Esophagus mucosa (tissue), 1 donor: ENCODE measurements at regions not wholly inside any gene's neighbourhood (a gene's known extent, or its start where the extent isn't known, plus 50 kb on each side); places are given as distances from the start of the nearest gene placed in this dataset.
"Not testable (repeated sequence)": the region's sequence is repeated elsewhere in the genome, so short reads cannot be mapped to it uniquely, and the experiment has no call there.

Experiments
- ATAC-seq: fragments of 200-7000 bp; cut with Tn5 transposase; one replicate; pipeline ENCODE4 v1.9.1; 2020
- donor health status: DM: yes; HTN: yes; CAD: no.

DNA sequence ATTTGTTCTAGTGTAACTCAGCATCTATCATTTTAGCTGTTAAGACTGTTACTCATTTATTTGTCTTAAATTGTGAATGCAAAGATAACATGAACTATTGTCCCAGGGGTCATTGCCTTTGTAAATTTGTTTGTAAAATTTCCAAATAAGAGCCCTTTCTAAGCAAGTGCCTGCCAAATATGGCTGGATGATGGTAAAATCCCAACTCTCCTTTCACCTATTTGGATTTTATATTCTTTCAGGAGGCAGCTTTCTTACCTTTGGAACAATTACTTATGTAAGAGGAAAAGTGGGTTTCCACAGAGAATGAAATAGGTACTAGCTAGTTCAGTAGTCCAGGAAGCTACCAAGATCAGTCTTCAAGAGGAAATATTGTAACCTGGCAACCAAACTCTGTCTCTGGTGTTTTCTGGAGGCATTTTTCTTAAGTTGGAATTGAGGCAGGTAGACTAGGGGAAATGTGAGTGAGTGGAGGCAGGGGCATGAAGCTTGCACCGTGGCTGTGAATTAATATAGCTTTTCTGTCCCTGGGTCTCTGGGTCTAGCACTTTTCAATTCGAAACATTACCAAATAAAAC is 88.5 kb upstream of the XIST start:
- no peak for ATAC-seq

DNA sequence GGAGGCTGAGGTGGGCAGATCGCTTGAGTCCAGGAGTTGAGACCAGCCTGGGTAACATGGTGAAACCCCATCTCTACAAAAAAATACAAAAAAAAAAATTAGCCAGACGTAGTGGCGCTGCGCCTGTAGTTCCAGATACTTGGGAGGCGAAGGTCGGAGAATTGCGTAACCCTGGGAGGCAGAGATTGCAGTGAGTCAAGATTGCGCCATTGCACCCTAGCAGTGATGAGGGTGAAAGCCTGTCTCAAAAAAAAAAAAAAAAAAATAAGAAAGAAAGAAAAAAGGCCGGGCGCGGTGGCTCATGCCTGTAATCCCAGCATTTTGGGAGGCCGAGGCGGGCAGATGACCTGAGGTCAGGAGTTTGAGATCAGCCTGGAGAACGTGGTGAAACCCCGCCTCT is 85.3 kb upstream of the XIST start:
- not testable (repeated sequence) for ATAC-seq

DNA sequence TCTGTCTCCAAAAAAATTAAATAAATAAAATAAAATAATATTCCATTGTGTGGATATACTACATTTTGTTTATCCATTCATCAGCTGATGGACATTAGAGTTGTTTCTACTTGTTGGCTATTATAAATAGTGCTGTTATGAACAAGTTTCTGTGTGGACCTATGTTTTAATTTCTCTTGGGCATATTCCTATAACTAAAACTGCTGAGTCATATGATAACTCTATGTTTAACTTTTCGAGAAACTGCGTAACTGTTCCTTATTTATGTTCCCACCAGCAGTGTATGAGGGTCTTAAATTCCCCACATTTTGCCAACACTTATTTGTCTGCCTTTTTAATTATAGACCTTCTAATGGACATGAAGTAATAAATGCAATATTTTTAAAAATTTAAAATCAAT is 80.0 kb upstream of the XIST start:
- no peak for ATAC-seq

DNA sequence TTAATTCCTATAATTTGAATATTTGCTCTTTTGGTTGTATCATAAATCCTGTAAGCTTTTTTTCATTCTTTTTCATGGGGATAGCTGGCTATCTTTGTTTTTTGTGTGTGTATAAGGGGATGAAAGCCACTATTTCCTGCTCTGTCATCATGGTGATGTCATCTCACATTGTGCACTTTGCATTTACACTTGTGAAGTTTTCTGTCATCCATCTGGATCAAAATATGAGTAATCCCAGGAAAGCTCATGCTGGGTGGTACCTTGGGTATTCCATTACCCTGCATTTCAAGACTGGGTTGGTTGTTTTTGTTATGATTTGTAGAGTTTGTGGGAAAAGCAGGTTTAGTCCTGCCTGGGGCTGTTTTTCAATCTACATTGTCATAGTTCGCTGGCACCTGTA is 77.8 kb upstream of the XIST start:
- ATAC-seq = peak; percentile 43

DNA sequence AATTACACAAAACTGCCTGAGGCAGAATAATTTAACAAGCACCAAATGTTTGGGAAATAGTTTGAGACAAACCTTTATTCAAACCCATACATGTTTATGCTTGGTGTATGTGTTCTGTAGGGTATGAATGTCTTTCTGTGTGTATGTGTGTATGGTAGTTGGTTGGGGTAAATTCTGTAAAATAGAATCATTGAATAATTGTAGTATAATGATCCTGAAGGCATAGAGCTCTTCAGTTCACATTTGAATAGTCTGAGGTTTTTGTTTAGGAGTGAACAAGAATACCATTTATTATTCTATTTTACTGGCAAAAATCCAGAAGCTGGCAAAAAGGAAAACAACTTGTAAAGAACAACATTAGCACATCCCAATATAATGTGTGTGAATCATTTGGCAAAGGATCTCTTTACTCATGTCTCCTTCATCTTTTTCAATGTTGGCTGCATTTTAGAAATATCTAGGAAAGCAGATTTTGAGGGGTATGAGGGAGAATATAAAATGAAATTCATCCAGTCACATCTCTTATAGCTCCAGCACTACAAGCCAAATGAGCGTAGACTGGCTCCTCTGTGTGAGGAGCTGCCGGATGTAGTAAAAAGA is 70.4 kb upstream of the XIST start:
- ATAC-seq = no peak

DNA sequence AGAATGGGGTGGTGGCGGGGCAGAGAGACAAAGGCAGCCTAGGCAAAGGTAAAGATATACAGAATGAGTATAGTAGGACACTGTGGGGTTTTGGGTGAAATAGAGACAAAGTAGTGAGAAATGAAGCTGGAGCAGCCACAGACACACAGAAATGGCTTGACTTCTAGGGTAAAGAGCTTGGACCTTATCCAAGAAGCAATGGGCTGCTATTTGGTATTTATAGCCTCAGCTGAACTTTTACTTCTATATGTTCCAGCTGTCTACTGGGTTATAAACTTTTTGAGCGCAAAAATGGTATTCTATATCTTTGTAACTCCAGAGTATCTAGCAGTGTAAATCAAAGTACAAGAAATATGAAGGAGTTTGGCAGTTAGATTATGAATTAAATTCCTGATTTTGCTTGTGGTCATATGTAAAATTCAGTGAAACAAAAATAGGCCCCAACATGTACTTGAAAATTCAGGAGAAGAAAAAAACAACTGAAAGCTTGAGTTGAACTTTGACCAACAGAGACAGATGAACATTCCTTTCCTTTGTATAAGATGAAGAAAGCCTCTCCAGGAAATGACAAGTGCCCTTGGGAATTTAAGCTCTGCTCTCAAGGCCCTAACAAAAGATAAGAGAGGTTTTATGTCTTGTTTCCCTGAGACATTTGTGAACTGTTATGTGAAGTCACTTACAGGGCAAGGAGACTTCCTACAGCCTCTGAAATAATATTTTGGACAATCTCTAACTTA is 64.6 kb upstream of the XIST start:
- ATAC-seq = no peak

DNA sequence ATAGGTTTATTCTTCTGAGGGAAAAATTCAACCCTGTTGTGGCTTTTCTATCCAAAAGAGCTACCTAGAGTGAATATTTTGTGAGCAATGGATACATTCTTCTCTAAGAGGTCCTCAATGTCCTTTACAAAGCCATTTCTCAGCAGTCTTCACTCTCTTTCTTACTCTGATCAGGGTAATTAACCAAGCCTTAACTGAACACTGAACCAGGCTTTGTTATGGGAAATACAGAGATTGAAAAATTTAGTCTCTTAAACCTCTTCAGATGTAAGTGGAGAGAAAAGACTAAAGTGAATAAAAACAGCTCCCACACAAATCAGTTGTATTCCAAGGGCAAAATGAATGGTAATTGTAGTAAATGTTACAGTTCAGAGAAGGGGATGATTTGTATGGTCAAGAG is 64.0 kb upstream of the XIST start:
- ATAC-seq = no peak

DNA sequence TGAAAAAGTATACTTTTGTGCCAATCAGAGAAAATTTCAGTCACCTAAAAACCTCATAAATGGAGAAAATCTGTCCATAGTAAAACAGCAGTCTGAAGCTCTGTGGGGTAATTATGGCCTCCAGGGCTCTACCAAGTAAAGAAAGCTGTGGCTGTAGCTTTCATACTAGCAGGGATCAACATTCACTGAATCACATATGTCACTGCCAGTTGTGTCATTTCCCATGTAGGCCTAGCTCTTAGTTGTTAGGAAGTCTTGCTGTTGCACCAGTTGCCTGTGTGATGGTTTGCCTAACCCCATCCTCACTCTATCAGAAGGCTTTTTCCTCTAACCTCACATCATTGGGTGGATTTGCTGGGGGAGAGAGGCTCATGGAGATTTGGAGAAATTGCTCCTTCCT is 62.3 kb upstream of the XIST start:
- not testable (repeated sequence) for ATAC-seq

DNA sequence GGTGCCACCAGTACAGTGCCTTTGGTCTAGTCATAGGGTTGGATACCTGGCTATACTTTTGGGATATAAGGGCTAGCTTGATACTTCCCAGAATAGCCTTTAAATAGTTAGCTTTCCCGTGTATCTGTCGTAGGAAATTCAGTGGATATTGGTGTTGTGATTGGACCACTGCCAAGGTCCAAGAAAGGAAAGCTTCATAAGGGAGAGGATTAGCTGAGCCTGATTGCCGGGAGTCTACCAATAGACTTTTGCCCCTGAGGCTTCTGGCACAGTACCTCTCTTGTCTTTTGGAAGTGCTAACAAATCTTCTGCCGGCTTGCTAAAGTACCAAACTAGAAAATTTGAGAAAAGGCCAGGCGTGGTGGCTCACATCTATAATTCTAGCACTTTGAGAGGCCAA is 61.1 kb upstream of the XIST start:
- ATAC-seq = no peak

DNA sequence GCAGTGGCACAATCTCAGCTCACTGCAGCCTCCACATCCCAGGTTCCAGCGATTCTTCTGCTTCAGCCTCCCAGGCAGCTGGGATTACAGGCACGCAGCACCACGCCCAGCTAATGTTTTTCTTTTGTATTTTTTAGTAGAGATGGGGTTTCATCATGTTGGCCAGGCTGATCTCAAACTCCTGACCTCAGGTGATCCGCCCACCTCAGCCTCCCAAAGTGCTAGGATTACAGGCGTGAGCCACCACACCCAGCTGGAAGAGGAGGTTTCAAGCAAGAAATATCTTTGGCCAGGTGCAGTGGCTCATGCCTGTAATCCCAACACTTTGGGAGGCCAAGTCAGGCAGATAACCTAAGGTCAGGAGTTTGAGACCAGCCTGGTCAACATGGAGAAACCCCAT is 59.4 kb upstream of the XIST start:
- not testable (repeated sequence) for ATAC-seq

DNA sequence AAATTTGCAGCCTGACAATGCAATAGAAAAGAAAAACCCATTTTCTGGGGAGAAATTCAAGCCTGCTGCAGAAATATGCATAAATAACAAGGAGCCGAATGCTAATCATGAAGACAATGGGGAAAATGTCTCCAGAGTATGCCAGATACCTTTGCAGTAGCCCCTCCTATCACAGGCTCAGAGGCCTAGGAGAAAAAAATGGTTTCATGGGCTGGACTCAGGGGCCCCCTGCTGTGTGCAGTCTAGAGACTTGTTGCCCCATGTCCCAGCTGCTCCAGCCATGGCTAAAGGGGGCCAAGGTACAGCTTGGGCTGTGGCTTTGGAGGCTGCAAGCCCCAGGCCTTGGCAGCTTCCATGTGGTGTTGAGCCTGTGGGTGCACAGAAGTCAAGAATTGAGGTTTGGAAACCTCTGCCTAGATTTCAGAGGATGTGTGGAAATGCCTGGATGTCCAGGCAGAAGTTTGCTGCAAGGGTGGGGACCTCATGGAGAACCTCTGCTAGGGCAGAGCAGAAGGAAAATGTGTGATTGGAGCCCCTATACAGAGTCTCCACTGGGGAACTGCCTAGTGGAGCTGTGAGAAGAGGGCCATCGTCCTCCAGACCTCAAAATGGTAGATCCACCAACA is 53.3 kb upstream of the XIST start:
- not testable (repeated sequence) for ATAC-seq

DNA sequence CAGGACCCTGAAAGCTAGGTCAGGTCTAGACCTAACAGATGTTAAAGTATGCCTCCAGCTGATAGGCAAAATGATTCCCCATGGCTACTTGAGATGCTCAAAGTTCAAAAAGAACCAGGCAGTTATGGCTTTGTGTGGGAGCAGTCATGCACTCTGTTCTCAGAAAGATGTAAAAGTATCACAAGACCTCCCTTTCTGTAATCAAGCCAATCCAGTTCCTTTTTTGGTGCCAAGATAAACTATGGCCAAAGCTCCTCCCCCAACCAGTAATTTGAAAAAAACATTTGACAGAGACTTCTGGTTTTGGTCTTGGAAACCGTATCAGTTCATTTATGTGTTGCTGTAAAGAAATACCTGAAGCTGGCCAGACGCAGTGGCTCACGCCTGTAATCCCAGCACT is 51.4 kb upstream of the XIST start:
- no peak for ATAC-seq
